T-helper 2 cell treated with Interferon-gamma antibody and Interleukin-4, amounts not matched to agents 5 μg/mL and 100 μg/mL, for 36 hours (primary cell): ENCODE measurements at regions not wholly inside any gene's neighbourhood (a gene's known extent, or its start where the extent isn't known, plus 50 kb on each side); places are given as distances from the start of the nearest gene placed in this dataset.

ENCODE experiments used
- DNase-seq: peaks from one replicate; pipeline ENCODE4 v3.0.0; 2021; ENCODE audit warnings: low spot score
- H3K27ac Mint-ChIP-seq: one replicate; pipeline ENCODE4 v1.8.0; 2021; ENCODE audit warnings: mild to moderate bottlenecking, mixed read lengths
- H3K27me3 Mint-ChIP-seq: one replicate; pipeline ENCODE4 v1.8.0; 2021; ENCODE audit warnings: low read depth, mixed read lengths
- H3K36me3 Mint-ChIP-seq: one replicate; pipeline ENCODE4 v1.8.0; 2021; ENCODE audit warnings: low read depth, mixed read lengths
- H3K4me1 Mint-ChIP-seq: one replicate; pipeline ENCODE4 v1.8.0; 2021; ENCODE audit warnings: low read depth, mixed read lengths
- H3K4me3 Mint-ChIP-seq: one replicate; pipeline ENCODE4 v1.8.0; 2022; ENCODE audit warnings: mild to moderate bottlenecking, moderate library complexity, mixed read lengths
- H3K9me3 Mint-ChIP-seq: one replicate; pipeline ENCODE4 v1.8.0; 2021; ENCODE audit warnings: mixed read lengths

- H3K27ac Mint-ChIP-seq: no peak overlapping the region
- no peak for DNase-seq
- H3K36me3 Mint-ChIP-seq: no peaks in the 10 kb centered on the region
- H3K27me3 Mint-ChIP-seq: no peaks in the 10 kb centered on the region
- H3K4me1 Mint-ChIP-seq: no peaks in the 10 kb centered on the region
- H3K9me3 Mint-ChIP-seq: no peaks in the 10 kb centered on the region
- no peak overlapping the region for H3K4me3 Mint-ChIP-seq
Observed at GRCh38 chr10:24046060-24046459, 162.9 kb upstream of the KIAA1217 start.

DNA sequence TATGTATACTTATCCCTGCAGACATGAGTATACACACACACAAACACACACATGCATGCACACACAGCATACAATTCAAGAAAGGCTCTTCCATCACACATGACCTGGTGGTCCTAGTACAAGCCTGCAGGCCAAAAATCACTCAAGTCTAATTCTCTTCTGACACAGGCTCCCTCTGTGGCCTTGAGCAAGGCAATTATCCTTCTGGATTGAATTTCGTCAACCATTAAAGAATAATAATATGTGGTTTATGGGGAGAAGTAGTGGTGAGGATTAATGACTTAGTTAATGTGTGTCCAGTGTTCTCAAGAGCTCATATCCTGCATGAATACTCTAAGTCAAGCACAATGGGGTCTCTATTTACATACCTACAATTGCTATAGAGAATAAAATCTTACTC is 161.8 kb upstream of the KIAA1217 start:
- no peak overlapping the region for H3K27ac Mint-ChIP-seq
- no peaks in the 10 kb centered on the region for H3K4me1 Mint-ChIP-seq
- H3K27me3 Mint-ChIP-seq: no peaks in the 10 kb centered on the region
- no peak overlapping the region for H3K4me3 Mint-ChIP-seq
- H3K9me3 Mint-ChIP-seq: peaks cover 6% of the 10 kb centered on the region
- DNase-seq: no peak
- no peaks in the 10 kb centered on the region for H3K36me3 Mint-ChIP-seq

DNA sequence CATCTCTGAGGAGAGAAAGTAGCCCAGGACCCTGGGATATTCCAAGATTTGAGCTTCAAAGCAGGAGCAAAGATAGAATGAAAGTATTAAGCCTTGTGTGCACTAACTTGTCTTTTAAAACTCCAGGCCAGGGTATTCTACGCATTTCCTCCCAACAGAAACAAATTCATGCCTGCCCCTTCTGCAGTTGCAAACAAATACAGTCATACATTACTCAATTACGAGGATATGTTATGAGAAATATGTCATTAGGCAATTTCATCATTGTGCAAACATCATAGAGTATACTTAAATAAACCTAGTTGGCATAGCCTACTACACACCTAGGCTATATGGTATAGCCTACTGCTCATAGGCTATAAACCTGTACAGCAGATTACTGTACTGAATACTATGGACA is 154.5 kb upstream of the KIAA1217 start:
- peaks cover 6% of the 10 kb centered on the region for H3K9me3 Mint-ChIP-seq
- H3K4me1 Mint-ChIP-seq: no peaks in the 10 kb centered on the region
- no peak overlapping the region for H3K27ac Mint-ChIP-seq
- no peaks in the 10 kb centered on the region for H3K36me3 Mint-ChIP-seq
- no peak for DNase-seq
- H3K4me3 Mint-ChIP-seq: no peak overlapping the region
- H3K27me3 Mint-ChIP-seq: no peaks in the 10 kb centered on the region

- Mint-ChIP-seq H3K27me3 (no peaks in the 10 kb centered on the region), H3K27ac (no peak overlapping the region)
- no peak for DNase-seq
Observed at GRCh38 chr10:24080207-24080606, 128.7 kb upstream of the KIAA1217 start.

GRCh38 chr10:24086296-24087086 is 122.4 kb upstream of the KIAA1217 start:
- no peak overlapping the region for H3K27ac Mint-ChIP-seq
- DNase-seq: no peak
- H3K4me1 Mint-ChIP-seq: no peaks in the 10 kb centered on the region
- no peaks in the 10 kb centered on the region for H3K27me3 Mint-ChIP-seq
- H3K36me3 Mint-ChIP-seq: no peaks in the 10 kb centered on the region
- peaks cover 23% of the 10 kb centered on the region for H3K9me3 Mint-ChIP-seq
- H3K4me3 Mint-ChIP-seq: no peak overlapping the region

More at GRCh38 chr10:24080207-24080606, 128.7 kb upstream of the KIAA1217 start:
- Mint-ChIP-seq H3K4me1 (no peaks in the 10 kb centered on the region), H3K4me3 (no peak overlapping the region), H3K9me3 (peaks cover 7% of the 10 kb centered on the region), H3K36me3 (no peaks in the 10 kb centered on the region)

DNA sequence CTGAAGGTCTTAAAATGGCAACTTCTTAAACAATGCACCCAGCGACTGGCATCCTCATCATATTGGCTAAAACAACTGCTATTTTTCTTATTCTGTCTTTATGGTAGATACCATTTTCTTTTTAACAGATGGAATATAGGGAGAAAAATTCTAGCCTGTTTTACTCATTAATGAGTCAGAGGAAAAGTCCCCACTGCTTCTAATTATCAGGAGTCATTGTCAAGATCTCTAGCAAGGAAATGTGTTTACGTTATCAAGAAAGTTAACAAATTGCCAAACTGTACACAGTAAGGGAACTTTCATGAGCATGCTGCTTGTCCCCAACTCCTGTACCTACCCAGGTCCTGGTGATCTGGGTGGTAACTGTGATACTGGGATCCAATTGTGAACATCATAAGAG is 117.7 kb upstream of the KIAA1217 start:
- no peaks in the 10 kb centered on the region for H3K27me3 Mint-ChIP-seq
- H3K36me3 Mint-ChIP-seq: no peaks in the 10 kb centered on the region
- H3K4me1 Mint-ChIP-seq: no peaks in the 10 kb centered on the region
- H3K4me3 Mint-ChIP-seq: no peak overlapping the region
- H3K27ac Mint-ChIP-seq: no peak overlapping the region
- H3K9me3 Mint-ChIP-seq: peaks cover 24% of the 10 kb centered on the region
- DNase-seq: no peak

DNA sequence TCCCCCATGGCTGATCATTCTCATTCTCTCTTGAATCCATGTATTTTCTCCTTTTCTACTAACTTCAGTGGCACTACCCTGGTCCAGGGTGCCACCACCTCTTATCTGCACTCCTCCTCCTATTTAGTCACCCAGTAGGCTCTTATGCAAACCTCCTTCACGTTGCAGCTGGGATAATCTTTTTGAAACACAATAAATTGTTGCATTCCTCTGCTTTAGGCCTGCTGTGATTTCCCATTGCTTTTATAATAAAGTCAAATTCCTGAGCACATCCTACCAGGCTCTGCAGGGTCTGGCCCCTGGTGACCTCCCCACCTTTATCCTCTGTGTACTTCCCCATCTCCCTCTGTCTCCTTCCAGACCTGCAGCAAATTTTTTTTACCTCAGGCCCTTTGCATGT is 112.7 kb upstream of the KIAA1217 start:
- no peaks in the 10 kb centered on the region for H3K36me3 Mint-ChIP-seq
- no peaks in the 10 kb centered on the region for H3K4me1 Mint-ChIP-seq
- H3K27me3 Mint-ChIP-seq: no peaks in the 10 kb centered on the region
- no peak overlapping the region for H3K27ac Mint-ChIP-seq
- no peak for DNase-seq
- peaks cover 18% of the 10 kb centered on the region for H3K9me3 Mint-ChIP-seq
- H3K4me3 Mint-ChIP-seq: no peak overlapping the region

GRCh38 chr10:24097751-24098207 is 111.2 kb upstream of the KIAA1217 start:
- no peak overlapping the region for H3K27ac Mint-ChIP-seq
- H3K4me3 Mint-ChIP-seq: no peak overlapping the region
- H3K9me3 Mint-ChIP-seq: peaks cover 18% of the 10 kb centered on the region
- no peaks in the 10 kb centered on the region for H3K27me3 Mint-ChIP-seq
- H3K4me1 Mint-ChIP-seq: no peaks in the 10 kb centered on the region
- H3K36me3 Mint-ChIP-seq: no peaks in the 10 kb centered on the region
- DNase-seq: no peak

GRCh38 chr10:24104895-24105294 is 104.0 kb upstream of the KIAA1217 start:
- no peaks in the 10 kb centered on the region for H3K4me1 Mint-ChIP-seq
- H3K4me3 Mint-ChIP-seq: no peak overlapping the region
- no peaks in the 10 kb centered on the region for H3K36me3 Mint-ChIP-seq
- H3K27ac Mint-ChIP-seq: no peak overlapping the region
- no peaks in the 10 kb centered on the region for H3K27me3 Mint-ChIP-seq
- H3K9me3 Mint-ChIP-seq: peaks cover 1% of the 10 kb centered on the region
- DNase-seq: no peak

GRCh38 chr10:24113901-24114300 is 95.0 kb upstream of the KIAA1217 start:
- DNase-seq: no peak
- Mint-ChIP-seq H3K27ac (no peak overlapping the region), H3K36me3 (no peaks in the 10 kb centered on the region), H3K4me3 (no peak overlapping the region), H3K27me3 (no peaks in the 10 kb centered on the region), H3K4me1 (no peaks in the 10 kb centered on the region), H3K9me3 (no peaks in the 10 kb centered on the region)

DNA sequence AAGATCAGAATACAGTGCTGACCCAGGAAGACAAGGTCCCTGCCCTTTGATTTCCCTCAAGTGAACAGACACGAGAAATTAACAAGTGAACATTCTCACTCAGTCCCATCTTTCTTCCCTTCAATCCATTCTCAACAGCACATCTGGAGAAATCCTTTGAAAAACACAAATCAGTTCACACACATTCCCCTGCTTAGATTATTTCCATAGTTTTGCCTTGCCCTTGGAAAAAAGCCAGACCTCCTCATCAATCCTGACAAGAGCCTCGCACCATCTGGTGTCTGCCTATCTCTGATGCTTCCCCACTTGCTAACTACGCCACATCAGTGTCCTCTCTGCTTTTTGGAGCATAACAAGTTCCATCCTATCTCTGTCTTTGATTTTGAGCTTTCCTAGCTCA is 94.4 kb upstream of the KIAA1217 start:
- DNase-seq: no peak
- no peaks in the 10 kb centered on the region for H3K9me3 Mint-ChIP-seq
- no peaks in the 10 kb centered on the region for H3K36me3 Mint-ChIP-seq
- H3K27ac Mint-ChIP-seq: no peak overlapping the region
- no peaks in the 10 kb centered on the region for H3K4me1 Mint-ChIP-seq
- no peak overlapping the region for H3K4me3 Mint-ChIP-seq
- no peaks in the 10 kb centered on the region for H3K27me3 Mint-ChIP-seq

DNA sequence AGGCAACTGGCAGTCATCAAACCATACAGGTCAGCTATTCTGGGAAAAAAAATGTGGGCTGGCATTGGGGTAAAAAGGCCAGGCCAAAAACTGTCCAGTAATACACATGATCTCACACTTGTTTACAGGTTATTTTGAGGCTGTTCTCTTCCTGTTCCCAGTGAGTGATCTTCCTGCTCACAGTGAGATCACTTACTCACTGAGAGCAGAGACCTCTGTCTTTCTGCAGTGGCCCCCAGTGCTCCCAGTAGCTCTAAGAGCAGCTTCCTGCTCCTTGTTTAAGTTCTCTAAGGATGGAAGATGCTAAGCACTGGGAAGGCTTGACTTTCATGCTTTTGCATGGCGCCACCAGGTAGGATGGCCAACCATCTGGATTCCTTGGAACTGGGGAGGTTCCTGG is 93.5 kb upstream of the KIAA1217 start:
- Mint-ChIP-seq H3K27ac (no peak overlapping the region), H3K27me3 (no peaks in the 10 kb centered on the region), H3K4me1 (no peaks in the 10 kb centered on the region), H3K36me3 (no peaks in the 10 kb centered on the region), H3K9me3 (no peaks in the 10 kb centered on the region), H3K4me3 (no peak overlapping the region)
- no peak for DNase-seq

DNA sequence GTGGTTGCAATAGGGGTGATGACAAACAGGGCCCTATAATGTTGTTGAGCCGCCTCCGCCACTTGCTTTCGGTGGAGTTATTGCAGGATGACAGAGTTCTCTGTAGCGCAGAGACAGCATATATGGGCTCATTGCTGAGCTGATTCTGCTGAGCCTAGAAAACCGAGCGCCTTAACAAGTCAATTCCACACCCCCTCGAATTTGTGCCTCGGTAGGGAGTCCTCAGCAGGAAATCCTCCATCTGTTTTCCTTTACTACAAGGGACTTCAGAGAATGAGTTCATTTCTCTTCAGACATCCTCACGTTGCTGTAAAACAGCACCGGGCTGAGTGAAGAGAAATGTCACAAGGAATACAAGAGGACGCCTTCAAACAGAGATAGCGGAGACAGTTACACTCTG is 90.7 kb upstream of the KIAA1217 start:
- DNase-seq: no peak
- no peak overlapping the region for H3K4me3 Mint-ChIP-seq
- H3K36me3 Mint-ChIP-seq: no peaks in the 10 kb centered on the region
- H3K4me1 Mint-ChIP-seq: no peaks in the 10 kb centered on the region
- H3K27ac Mint-ChIP-seq: no peak overlapping the region
- no peaks in the 10 kb centered on the region for H3K9me3 Mint-ChIP-seq
- no peaks in the 10 kb centered on the region for H3K27me3 Mint-ChIP-seq

DNA sequence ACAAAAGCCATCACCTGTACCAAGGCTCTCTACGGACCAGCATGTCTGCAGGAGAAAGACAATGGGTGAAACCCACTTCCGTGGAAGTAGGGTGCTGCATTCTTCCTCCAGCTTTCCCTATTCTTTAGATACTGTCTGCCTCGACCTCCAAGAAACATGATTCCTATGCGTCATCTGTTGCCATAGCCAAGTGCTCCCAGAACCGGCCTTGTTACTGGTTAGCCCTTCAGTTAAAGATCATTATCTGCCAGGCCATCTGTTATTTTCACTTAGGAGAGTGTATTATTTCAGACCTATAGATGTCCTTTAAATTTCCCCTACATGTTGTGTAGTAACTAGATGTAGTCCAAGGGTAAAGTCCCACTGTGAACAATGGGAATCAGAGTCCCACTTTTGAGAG is 89.0 kb upstream of the KIAA1217 start:
- Mint-ChIP-seq H3K4me3 (no peak overlapping the region), H3K36me3 (no peaks in the 10 kb centered on the region), H3K27me3 (no peaks in the 10 kb centered on the region), H3K27ac (no peak overlapping the region), H3K9me3 (no peaks in the 10 kb centered on the region), H3K4me1 (no peaks in the 10 kb centered on the region)
- DNase-seq: no peak

- no peak overlapping the region for H3K4me3 Mint-ChIP-seq
- H3K27me3 Mint-ChIP-seq: no peaks in the 10 kb centered on the region
- no peaks in the 10 kb centered on the region for H3K9me3 Mint-ChIP-seq
- no peak overlapping the region for H3K27ac Mint-ChIP-seq
- DNase-seq: no peak
- no peaks in the 10 kb centered on the region for H3K36me3 Mint-ChIP-seq
- H3K4me1 Mint-ChIP-seq: no peaks in the 10 kb centered on the region
Observed at GRCh38 chr10:24120646-24121045, 88.3 kb upstream of the KIAA1217 start.
